SK-N-SH (cell line): ENCODE measurements at regions not wholly inside any gene's neighbourhood (a gene's known extent, or its start where the extent isn't known, plus 50 kb on each side); places are given as distances from the start of the nearest gene placed in this dataset.

Source experiments
- CTCF ChIA-PET: fragments of 300-600, 350-600 bp; formaldehyde crosslinking; extraction: SDS; loops from one replicate; lab custom pipeline; 2021; lab: Yijun Ruan, JAX
- POLR2A ChIA-PET: fragments of 350-600 bp; sonication (Branson Sonifier 250); formaldehyde crosslinking; extraction: SDS; loops from one replicate; lab custom pipeline; 2020; ENCODE audit warnings: antibody characterized with exemption, inconsistent platforms; lab: Yijun Ruan, JAX
- DNase-seq: peaks from one replicate; pipeline ENCODE4 v3.0.0; 2012
- H2AFZ ChIP-seq: fragments of 200-600 bp; sonication (generic); 2 replicates; pipeline ENCODE4 v1.8.1; 2016; ENCODE audit warnings: antibody characterized with exemption, mild to moderate bottlenecking, low read depth
- H3F3A ChIP-seq: fragments of 200-600 bp; sonication (generic); replicated peaks from 2 replicates; pipeline ENCODE3; 2016; ENCODE audit warnings: antibody characterized with exemption, mild to moderate bottlenecking; ENCODE audit not compliant: insufficient read depth
- H3K27ac ChIP-seq, 2 experiments: fragments of 200-500 bp in 1 of 2; fragments of 200-600 bp in 1 of 2; sonication (Bioruptor generic) in 1 of 2; sonication (generic), shearing (Covaris generic) in 1 of 2; 2 replicates each; pipeline versions ENCODE4 v1.5.1 to v1.6.1; 2014 to 2016; ENCODE audit warnings: low read depth in 2 of 2, inconsistent platforms in 1 of 2, low read length in 1 of 2, mild to moderate bottlenecking in 1 of 2, mixed read lengths in 1 of 2
- H3K27me3 ChIP-seq: fragments of 200-600 bp; sonication (generic), shearing (Covaris generic); 2 replicates; pipeline ENCODE4 v1.6.1; 2016; ENCODE audit warnings: mixed run types; ENCODE audit not compliant: insufficient read depth
- H3K36me3 ChIP-seq, 2 experiments: fragments of 200-500 bp in 1 of 2; fragments of 200-600 bp in 1 of 2; sonication (Bioruptor generic) in 1 of 2; sonication (generic) in 1 of 2; replicated peaks in 1 of 2; 2 replicates each; pipeline versions ENCODE3 to v1.5.1; 2014 to 2016; ENCODE audit warnings: low read length in 1 of 2, mild to moderate bottlenecking in 1 of 2; ENCODE audit not compliant: insufficient read depth in 2 of 2, control insufficient read depth in 1 of 2
- H3K4me1 ChIP-seq, 2 experiments: fragments of 200-500 bp in 1 of 2; fragments of 200-600 bp in 1 of 2; sonication (Bioruptor generic) in 1 of 2; sonication (generic), shearing (Covaris generic) in 1 of 2; 2 replicates each; pipeline versions ENCODE4 v1.5.1 to v1.6.1; 2014 to 2016; ENCODE audit warnings: low read depth in 1 of 2, low read length in 1 of 2, mixed run types in 1 of 2; ENCODE audit not compliant: insufficient read depth in 2 of 2, control insufficient read depth in 1 of 2
- H3K4me2 ChIP-seq: fragments of 200-600 bp; sonication (generic), shearing (Covaris generic); 2 replicates; pipeline ENCODE4 v1.6.1; 2017; ENCODE audit warnings: mixed run types
- H3K4me3 ChIP-seq, 2 experiments: fragments of 200-500 bp in 1 of 2; fragments of 200-600 bp in 1 of 2; sonication (Bioruptor generic) in 1 of 2; sonication (generic), shearing (Covaris generic) in 1 of 2; 2 replicates each; pipeline versions ENCODE4 v1.5.1 to v1.8.1; 2014 to 2016; ENCODE audit warnings: low read depth in 2 of 2, inconsistent platforms in 1 of 2, low read length in 1 of 2, mild to moderate bottlenecking in 1 of 2, mixed read lengths in 1 of 2, moderate library complexity in 1 of 2
- H3K79me2 ChIP-seq: fragments of 200-600 bp; sonication (generic); 2 replicates; pipeline ENCODE4 v1.8.1; 2017; ENCODE audit warnings: mild to moderate bottlenecking; ENCODE audit not compliant: insufficient read depth
- H3K9ac ChIP-seq: fragments of 200-600 bp; sonication (generic); 2 replicates; pipeline ENCODE4 v1.6.1; 2017; ENCODE audit warnings: mixed run types
- H3K9me2 ChIP-seq: fragments of 200-600 bp; sonication (generic); 2 replicates; pipeline ENCODE4 v1.6.1; 2017; ENCODE audit warnings: mixed run types
- H3K9me3 ChIP-seq: fragments of 200-600 bp; sonication (generic); 2 replicates; pipeline ENCODE4 v1.6.1; 2017; ENCODE audit warnings: mixed run types, mild to moderate bottlenecking, moderate library complexity
- H4K20me1 ChIP-seq: fragments of 200-600 bp; sonication (generic); 2 replicates; pipeline ENCODE4 v1.6.1; 2017; ENCODE audit warnings: mild to moderate bottlenecking, mixed run types; ENCODE audit not compliant: insufficient read depth
- CHD2 ChIP-seq: fragments of 150-350 bp; IDR thresholded peaks from 2 replicates; pipeline ENCODE4 v1.6.1; 2018; ENCODE audit warnings: low read length; ENCODE audit not compliant: partially characterized antibody
- EP300 ChIP-seq, 2 experiments: IDR thresholded peaks; 2 replicates each; pipeline versions ENCODE4 v1.4.0 to v1.6.1; 2012; ENCODE audit warnings: borderline replicate concordance in 1 of 2, low read depth in 1 of 2, low read length in 1 of 2
- FOSL2 ChIP-seq: IDR thresholded peaks from 2 replicates; pipeline ENCODE4 v1.4.0; 2012; ENCODE audit warnings: low read depth, mild to moderate bottlenecking, moderate library complexity, borderline replicate concordance
- FOXJ3 ChIP-seq: sonication (generic); formaldehyde crosslinking; IDR thresholded peaks from 2 replicates; pipeline ENCODE4 v1.5.1; 2020; ENCODE audit warnings: mild to moderate bottlenecking, missing genetic modification reagents
- GATA2 ChIP-seq: sonication (generic); formaldehyde crosslinking; IDR thresholded peaks from 2 replicates; pipeline ENCODE4 v1.5.0; 2020; ENCODE audit warnings: mild to moderate bottlenecking, missing genetic modification reagents
- JUND ChIP-seq: IDR thresholded peaks from 2 replicates; pipeline ENCODE4 v1.4.0; 2012
- MXI1 ChIP-seq: IDR thresholded peaks from 2 replicates; pipeline ENCODE4 v1.6.1; 2012; ENCODE audit warnings: mild to moderate bottlenecking, low read depth, low read length, improper control_type of control experiment
- NRF1 ChIP-seq: IDR thresholded peaks from 2 replicates; pipeline ENCODE4 v1.6.1; 2012; ENCODE audit warnings: low read depth, mild to moderate bottlenecking, low read length
- RFX5 ChIP-seq: IDR thresholded peaks from 2 replicates; pipeline ENCODE4 v1.6.1; 2012; ENCODE audit warnings: mild to moderate bottlenecking, improper control_type of control experiment, low read length
- TAF1 ChIP-seq: IDR thresholded peaks from 2 replicates; pipeline ENCODE4 v1.6.1; 2012; ENCODE audit warnings: low read depth, mild to moderate bottlenecking, low read length, moderate library complexity, borderline replicate concordance
- USF1 ChIP-seq: IDR thresholded peaks from 2 replicates; pipeline ENCODE4 v1.4.0; 2012; ENCODE audit warnings: low read depth, borderline replicate concordance
- USF2 ChIP-seq: fragments of 150-350 bp; IDR thresholded peaks from 2 replicates; pipeline ENCODE4 v1.6.1; 2017; ENCODE audit warnings: antibody characterized with exemption, low read length, low read depth, borderline replicate concordance
- YY1 ChIP-seq: IDR thresholded peaks from 2 replicates; pipeline ENCODE4 v1.4.0; 2012; ENCODE audit warnings: low read depth, mild to moderate bottlenecking
- ZBTB33 ChIP-seq: IDR thresholded peaks from 2 replicates; pipeline ENCODE4 v1.4.0; 2012; ENCODE audit warnings: low read depth, borderline replicate concordance
- WGBS: methylation state at CpG from one replicate; pipeline ENCODE4 v1.1.6; 2017; ENCODE audit warnings: low lambda C conversion rate; 5-methylcytosine and 5-hydroxymethylcytosine counted together
- TF ChIP-seq, protein P1 (sequence below): fragments of 200-600 bp; sonication (generic); IDR thresholded peaks from 2 replicates; pipeline ENCODE4 v1.6.1; 2017; ENCODE audit warnings: antibody characterized with exemption, mild to moderate bottlenecking, moderate library complexity
- TF ChIP-seq, protein P2 (sequence below): IDR thresholded peaks from 2 replicates; pipeline ENCODE4; 2012

GRCh38 chr6:164424489-164424888 lies 884.9 kb downstream of the C6orf118 start:
- Histone ChIP-seq H3K9ac (no peak overlapping the region), H3K79me2 (no peaks in the 10 kb centered on the region), H3K4me2 (no peak overlapping the region), H3F3A (no peaks in the 10 kb centered on the region)
- no peak for DNase-seq
- ChIA-PET POLR2A (no interaction called here), CTCF (no interaction called here)
- TF ChIP-seq GATA2 (CRISPR knock-in tag) (no peak), USF2 (no peak), RFX5 (no peak), NRF1 (no peak), MXI1 (no peak), YY1 (no peak), FOSL2 (no peak), TAF1 (no peak), EP300 (IDR thresholded peaks at IDR 0.05; ENCODE audit: borderline replicate concordance in 1 of 2, low read depth in 1 of 2, low read length in 1 of 2) (no peak), FOXJ3 (CRISPR knock-in tag) (no peak), JUND (no peak)
- TF ChIP-seq, protein P1, sequence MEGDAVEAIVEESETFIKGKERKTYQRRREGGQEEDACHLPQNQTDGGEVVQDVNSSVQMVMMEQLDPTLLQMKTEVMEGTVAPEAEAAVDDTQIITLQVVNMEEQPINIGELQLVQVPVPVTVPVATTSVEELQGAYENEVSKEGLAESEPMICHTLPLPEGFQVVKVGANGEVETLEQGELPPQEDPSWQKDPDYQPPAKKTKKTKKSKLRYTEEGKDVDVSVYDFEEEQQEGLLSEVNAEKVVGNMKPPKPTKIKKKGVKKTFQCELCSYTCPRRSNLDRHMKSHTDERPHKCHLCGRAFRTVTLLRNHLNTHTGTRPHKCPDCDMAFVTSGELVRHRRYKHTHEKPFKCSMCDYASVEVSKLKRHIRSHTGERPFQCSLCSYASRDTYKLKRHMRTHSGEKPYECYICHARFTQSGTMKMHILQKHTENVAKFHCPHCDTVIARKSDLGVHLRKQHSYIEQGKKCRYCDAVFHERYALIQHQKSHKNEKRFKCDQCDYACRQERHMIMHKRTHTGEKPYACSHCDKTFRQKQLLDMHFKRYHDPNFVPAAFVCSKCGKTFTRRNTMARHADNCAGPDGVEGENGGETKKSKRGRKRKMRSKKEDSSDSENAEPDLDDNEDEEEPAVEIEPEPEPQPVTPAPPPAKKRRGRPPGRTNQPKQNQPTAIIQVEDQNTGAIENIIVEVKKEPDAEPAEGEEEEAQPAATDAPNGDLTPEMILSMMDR = no peak
- TF ChIP-seq, protein P2, sequence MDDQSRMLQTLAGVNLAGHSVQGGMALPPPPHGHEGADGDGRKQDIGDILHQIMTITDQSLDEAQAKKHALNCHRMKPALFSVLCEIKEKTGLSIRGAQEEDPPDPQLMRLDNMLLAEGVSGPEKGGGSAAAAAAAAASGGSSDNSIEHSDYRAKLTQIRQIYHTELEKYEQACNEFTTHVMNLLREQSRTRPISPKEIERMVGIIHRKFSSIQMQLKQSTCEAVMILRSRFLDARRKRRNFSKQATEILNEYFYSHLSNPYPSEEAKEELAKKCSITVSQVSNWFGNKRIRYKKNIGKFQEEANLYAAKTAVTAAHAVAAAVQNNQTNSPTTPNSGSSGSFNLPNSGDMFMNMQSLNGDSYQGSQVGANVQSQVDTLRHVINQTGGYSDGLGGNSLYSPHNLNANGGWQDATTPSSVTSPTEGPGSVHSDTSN = no peak
- TF ChIP-seq, all 33 proteins: peak for 0
- Histone ChIP-seq H3K4me3 (no peak overlapping the region), H2AFZ (no peak overlapping the region), H4K20me1 (no peaks in the 10 kb centered on the region), H3K9me3 (no peaks in the 10 kb centered on the region), H3K36me3 (no peaks in the 10 kb centered on the region), H3K4me1 (no peaks in the 10 kb centered on the region), H3K9me2 (no peaks in the 10 kb centered on the region), H3K27ac (no peak overlapping the region), H3K27me3 (no peaks in the 10 kb centered on the region)
- WGBS = 2% methylated on average over 2 of the region's 2 CpGs

GRCh38 chr6:164419099-164419498 lies 890.3 kb downstream of the C6orf118 start:
- DNase-seq = no peak
- no peak overlapping the region for H3K4me2 ChIP-seq
- H3K4me3 ChIP-seq = no peak overlapping the region
- H3K9me2 ChIP-seq = no peaks in the 10 kb centered on the region
- no peaks in the 10 kb centered on the region for H3K79me2 ChIP-seq
- ChIA-PET POLR2A (no interaction called here), CTCF (interaction anchor here (0.6 kb wide), 1 partner anchor 66 kb away, joined by 3 read pairs; no protein-coding TSS in a partner anchor)
- H2AFZ ChIP-seq = no peak overlapping the region
- no peaks in the 10 kb centered on the region for H3K36me3 ChIP-seq
- no peak overlapping the region for H3K27ac ChIP-seq
- no peaks in the 10 kb centered on the region for H3F3A ChIP-seq
- H3K9me3 ChIP-seq = 0 out of 2 replicates have a peak, but pooled peaks cover 4% of the 10 kb centered on the region
- no peaks in the 10 kb centered on the region for H4K20me1 ChIP-seq
- whole genome bisulfite sequencing = 30% methylated on average over 4 of the region's 4 CpGs
- H3K9ac ChIP-seq = no peak overlapping the region
- H3K27me3 ChIP-seq = no peaks in the 10 kb centered on the region
- no peak for TF ChIP-seq FOXJ3 (CRISPR knock-in tag)
- TF ChIP-seq, protein P2 = no peak
- no peak for TF ChIP-seq USF1
- TF ChIP-seq USF2 = no peak
- no peak for TF ChIP-seq CHD2
- TF ChIP-seq RFX5 = no peak
- TF ChIP-seq ZBTB33 = no peak
- no peaks in the 10 kb centered on the region; a peak in 1 of 4 replicates for H3K4me1 ChIP-seq
